Fibroblast of lung (primary cell): ENCODE measurements at regions not wholly inside any gene's neighbourhood (a gene's known extent, or its start where the extent isn't known, plus 50 kb on each side); places are given as distances from the start of the nearest gene placed in this dataset.

Source experiments
- DNase-seq, 2 donors: peaks; one replicate each; pipeline versions ENCODE4 v3.0.0 to v3.0.0-alpha.2; 2010; ENCODE audit warnings: low read depth in 2 of 2
- H2AFZ ChIP-seq: 2 replicates; pipeline ENCODE4 v1.5.1; 2012; ENCODE audit warnings: low read length, control low read depth, inconsistent platforms
- H3K27ac ChIP-seq: 2 replicates; pipeline ENCODE4 v1.5.1; 2011; ENCODE audit warnings: low read length, control low read depth; ENCODE audit not compliant: insufficient read depth
- H3K27me3 ChIP-seq: 2 replicates; pipeline ENCODE4 v1.5.1; 2011; ENCODE audit warnings: mild to moderate bottlenecking, low read length; ENCODE audit not compliant: control insufficient read depth, insufficient read depth
- H3K36me3 ChIP-seq: 2 replicates; pipeline ENCODE4 v1.5.1; 2011; ENCODE audit warnings: low read length; ENCODE audit not compliant: control insufficient read depth, insufficient read depth
- H3K4me1 ChIP-seq: 2 replicates; pipeline ENCODE4 v1.5.1; 2011; ENCODE audit warnings: low read length; ENCODE audit not compliant: control insufficient read depth, insufficient read depth; ENCODE audit errors: extremely low read depth
- H3K4me2 ChIP-seq: 2 replicates; pipeline ENCODE4 v1.5.1; 2011; ENCODE audit warnings: low read length, control low read depth; ENCODE audit not compliant: insufficient read depth; ENCODE audit errors: extremely low read depth
- H3K4me3 ChIP-seq, 4 experiments: fragments of 200-600 bp in 1 of 4; sonication (generic) in 1 of 4; replicated peaks in 1 of 4; 2 replicates each; pipeline ENCODE4 v1.5.1; 2011 to 2016; ENCODE audit warnings: low read length in 4 of 4, low read depth in 3 of 4, mild to moderate bottlenecking in 3 of 4, control low read depth in 2 of 4, inconsistent platforms in 1 of 4, mixed read lengths in 1 of 4; ENCODE audit not compliant: insufficient read depth in 1 of 4; ENCODE audit errors: control extremely low read depth in 1 of 4
- H3K79me2 ChIP-seq: 2 replicates; pipeline ENCODE4 v1.5.1; 2012; ENCODE audit warnings: mild to moderate bottlenecking, low read length, inconsistent platforms; ENCODE audit not compliant: control insufficient read depth, insufficient read depth
- H3K9ac ChIP-seq: 2 replicates; pipeline ENCODE4 v1.5.1; 2011; ENCODE audit warnings: mild to moderate bottlenecking, low read length, control low read depth; ENCODE audit not compliant: insufficient read depth
- H3K9me3 ChIP-seq: 2 replicates; pipeline ENCODE4 v1.5.1; 2012; ENCODE audit warnings: low read depth, low read length; ENCODE audit not compliant: control insufficient read depth, insufficient read depth
- H4K20me1 ChIP-seq: 2 replicates; pipeline ENCODE4 v1.5.1; 2011; ENCODE audit warnings: low read length; ENCODE audit not compliant: control insufficient read depth, insufficient read depth; ENCODE audit errors: extremely low read depth
- CTCF ChIP-seq, 2 donors: IDR thresholded peaks in 1 of 2; conservative IDR thresholded peaks in 1 of 2; 1 replicate in 1 of 2; 2 replicates in 1 of 2; pipeline ENCODE4 v1.5.1; 2011 to 2012; ENCODE audit warnings: low read length in 2 of 2, control low read depth in 1 of 2, inconsistent platforms in 1 of 2, low read depth in 1 of 2, mild to moderate bottlenecking in 1 of 2
- EZH2 ChIP-seq: IDR thresholded peaks from 2 replicates; pipeline ENCODE4 v1.5.1; 2012; ENCODE audit warnings: low read length, control low read depth, mild to moderate bottlenecking; ENCODE audit errors: missing control alignments

- no peaks in the 10 kb centered on the region for H3K36me3 ChIP-seq
- no peak overlapping the region for H3K4me2 ChIP-seq
- H3K4me1 ChIP-seq, result no peaks in the 10 kb centered on the region
- H3K9me3 ChIP-seq, result no peaks in the 10 kb centered on the region
- no peaks in the 10 kb centered on the region for H3K79me2 ChIP-seq
- DNase-seq, result peak in 1 of 2 donors; percentile 6
- no peak overlapping the region for H2AFZ ChIP-seq
- no peak overlapping the region for H3K9ac ChIP-seq
- TF ChIP-seq CTCF (conservative IDR thresholded peaks at IDR 0.05 in 1 of 2, IDR thresholded peaks at IDR 0.05 in 1 of 2; ENCODE audit: low read depth in 1 of 2, low read length in 2 of 2), result no peak
- TF ChIP-seq EZH2, result no peak
- no peaks in the 10 kb centered on the region for H4K20me1 ChIP-seq
- no peaks in the 10 kb centered on the region for H3K27me3 ChIP-seq
- H3K27ac ChIP-seq, result no peak overlapping the region
- H3K4me3 ChIP-seq, result no peak overlapping the region
Observed at GRCh38 chr9:26170190-26170589, 491.9 kb upstream of the TUSC1 start.

GRCh38 chr9:26169708-26170107 is 491.5 kb upstream of the TUSC1 start:
- no peaks in the 10 kb centered on the region for H3K9me3 ChIP-seq
- no peak for TF ChIP-seq EZH2
- H3K4me2 ChIP-seq, result no peak overlapping the region
- H3K27me3 ChIP-seq, result no peaks in the 10 kb centered on the region
- H3K36me3 ChIP-seq, result no peaks in the 10 kb centered on the region
- no peak overlapping the region for H3K9ac ChIP-seq
- no peaks in the 10 kb centered on the region for H3K4me1 ChIP-seq
- no peaks in the 10 kb centered on the region for H3K79me2 ChIP-seq
- no peak overlapping the region for H3K4me3 ChIP-seq
- no peaks in the 10 kb centered on the region for H4K20me1 ChIP-seq
- H2AFZ ChIP-seq, result no peak overlapping the region
- DNase-seq, result peak in 1 of 2 donors; percentile 17
- H3K27ac ChIP-seq, result no peak overlapping the region

- Histone ChIP-seq H3K9ac (no peak overlapping the region), H3K27me3 (no peaks in the 10 kb centered on the region), H3K4me1 (no peaks in the 10 kb centered on the region), H2AFZ (no peak overlapping the region), H3K79me2 (no peaks in the 10 kb centered on the region), H3K4me3 (no peak overlapping the region), H3K36me3 (no peaks in the 10 kb centered on the region), H4K20me1 (no peaks in the 10 kb centered on the region), H3K27ac (no peak overlapping the region), H3K4me2 (no peak overlapping the region), H3K9me3 (no peaks in the 10 kb centered on the region)
- no peak for TF ChIP-seq EZH2
- no peak for DNase-seq
Observed at GRCh38 chr9:26166537-26166936, 488.3 kb upstream of the TUSC1 start.

GRCh38 chr9:26165426-26165825 is 487.2 kb upstream of the TUSC1 start:
- TF ChIP-seq CTCF (conservative IDR thresholded peaks at IDR 0.05 in 1 of 2, IDR thresholded peaks at IDR 0.05 in 1 of 2; ENCODE audit: low read depth in 1 of 2, low read length in 2 of 2) (no peak), EZH2 (no peak)
- Histone ChIP-seq H3K4me1 (no peaks in the 10 kb centered on the region), H3K27me3 (no peaks in the 10 kb centered on the region), H3K27ac (no peak overlapping the region), H3K9me3 (no peaks in the 10 kb centered on the region), H3K4me3 (no peak overlapping the region), H4K20me1 (no peaks in the 10 kb centered on the region), H3K79me2 (no peaks in the 10 kb centered on the region), H3K9ac (no peak overlapping the region), H3K36me3 (no peaks in the 10 kb centered on the region), H2AFZ (no peak overlapping the region), H3K4me2 (no peak overlapping the region)
- no peak for DNase-seq
